ENCODE measurements at regions not wholly inside any gene's neighbourhood (a gene's known extent, or its start where the extent isn't known, plus 50 kb on each side); places are given as distances from the start of the nearest gene placed in this dataset.

GRCh38 chr2:120442923-120443571 is 97.1 kb downstream of the INHBB start:
- DNase-seq = peak; percentile 54
- no peaks in the 10 kb centered on the region for H3K9me3 Mint-ChIP-seq
- peak overlapping the region; percentile 58 for H3K4me3 Mint-ChIP-seq
- H3K36me3 Mint-ChIP-seq = no peaks in the 10 kb centered on the region
- peaks cover 2% of the 10 kb centered on the region for H3K4me1 Mint-ChIP-seq
- H3K27ac Mint-ChIP-seq = no peak overlapping the region
- peaks cover 42% of the 10 kb centered on the region for H3K27me3 Mint-ChIP-seq

- Mint-ChIP-seq H3K27ac (no peak overlapping the region), H3K9me3 (no peaks in the 10 kb centered on the region), H3K4me3 (no peak overlapping the region), H3K36me3 (no peaks in the 10 kb centered on the region), H3K4me1 (peaks cover 2% of the 10 kb centered on the region), H3K27me3 (peaks cover 42% of the 10 kb centered on the region)
- no peak for DNase-seq
Measured at GRCh38 chr2:120443946-120444345, 98.0 kb downstream of the INHBB start.

DNA sequence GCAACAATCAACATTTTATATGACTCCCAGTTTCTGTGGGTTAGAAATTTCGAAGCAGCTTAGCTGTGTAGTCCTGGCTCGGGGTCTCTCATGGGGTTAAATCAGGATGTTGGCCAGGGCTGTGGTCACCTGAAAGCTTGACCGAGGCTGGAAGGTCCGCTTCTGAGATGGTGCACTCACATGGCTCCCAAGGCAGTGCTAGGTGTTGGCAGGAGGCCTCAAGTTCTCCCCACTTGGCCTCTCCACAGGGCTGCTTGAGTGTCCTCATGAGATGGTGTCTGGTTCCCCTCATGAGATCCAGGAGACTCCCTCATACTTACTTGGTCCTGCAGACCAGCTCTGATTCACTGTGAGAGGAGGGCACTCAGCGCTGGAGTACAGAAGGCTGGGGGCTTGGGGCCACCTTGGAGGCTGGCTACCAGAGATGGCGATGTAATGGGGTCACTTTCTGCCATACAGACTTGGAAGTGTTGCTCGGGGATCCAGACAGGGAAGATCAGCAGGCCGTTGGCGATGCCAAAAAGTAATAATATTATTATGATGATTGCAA is 98.8 kb downstream of the INHBB start:
- H3K4me1 Mint-ChIP-seq = peaks cover 2% of the 10 kb centered on the region

GRCh38 chr2:120445449-120446143 is 99.7 kb downstream of the INHBB start:
- Mint-ChIP-seq H3K4me1 (peaks cover 2% of the 10 kb centered on the region), H3K27ac (no peak overlapping the region), H3K36me3 (no peaks in the 10 kb centered on the region), H3K4me3 (no peak overlapping the region), H3K9me3 (no peaks in the 10 kb centered on the region), H3K27me3 (peaks cover 33% of the 10 kb centered on the region)
- DNase-seq = no peak

More for the DNA sequence above, 98.8 kb downstream of the INHBB start:
- H3K27me3 Mint-ChIP-seq = peaks cover 42% of the 10 kb centered on the region
- DNase-seq = no peak
- H3K27ac Mint-ChIP-seq = no peak overlapping the region
- no peaks in the 10 kb centered on the region for H3K9me3 Mint-ChIP-seq
- H3K4me3 Mint-ChIP-seq = no peak overlapping the region
- H3K36me3 Mint-ChIP-seq = no peaks in the 10 kb centered on the region

DNA sequence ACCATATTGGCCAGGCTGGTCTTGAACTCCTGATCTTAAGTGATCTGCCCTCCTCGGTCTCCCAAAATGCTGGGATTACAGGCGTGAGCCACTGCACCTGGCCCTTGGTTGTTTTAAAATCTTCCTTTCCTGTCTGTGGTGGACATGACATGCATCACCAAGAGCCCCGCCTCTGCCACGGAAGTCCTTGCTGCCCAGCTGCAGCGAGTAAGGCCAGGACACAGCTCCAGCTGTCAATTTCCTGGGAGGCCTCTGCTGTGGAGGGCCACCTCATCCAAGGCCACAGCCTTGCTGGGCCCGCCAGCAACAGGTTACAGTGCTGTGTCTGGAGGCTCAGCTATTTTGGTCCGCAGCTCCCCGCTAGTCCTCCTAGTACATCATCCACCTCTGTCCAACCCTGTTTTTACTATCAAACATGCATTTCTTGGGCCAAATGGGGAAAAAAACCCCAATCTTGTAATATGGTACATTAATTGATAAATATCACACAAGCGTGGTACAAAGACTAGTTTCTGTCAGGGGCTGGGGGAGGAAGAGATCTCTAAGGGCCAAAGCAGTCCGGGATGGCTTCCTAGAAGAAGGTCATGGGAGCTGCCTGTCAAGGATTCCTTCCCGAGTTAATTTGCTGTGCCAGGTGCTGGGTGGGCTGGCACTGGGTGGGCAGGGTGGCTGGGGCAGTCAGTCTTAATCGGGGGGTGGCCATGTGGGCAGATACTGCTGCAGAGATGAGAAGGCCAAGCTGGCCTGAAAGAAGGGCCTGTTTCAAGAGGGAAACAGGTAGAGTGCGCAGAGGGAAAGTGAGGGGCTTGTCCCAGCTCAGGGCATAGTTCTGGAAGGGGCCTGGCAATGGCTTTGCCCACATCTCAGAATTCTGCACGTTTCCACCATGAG is 100.5 kb downstream of the INHBB start:
- Mint-ChIP-seq H3K36me3 (no peaks in the 10 kb centered on the region), H3K27me3 (peaks cover 25% of the 10 kb centered on the region), H3K9me3 (no peaks in the 10 kb centered on the region), H3K4me1 (peaks cover 2% of the 10 kb centered on the region), H3K4me3 (no peak overlapping the region), H3K27ac (no peak overlapping the region)
- DNase-seq = no peak

DNA sequence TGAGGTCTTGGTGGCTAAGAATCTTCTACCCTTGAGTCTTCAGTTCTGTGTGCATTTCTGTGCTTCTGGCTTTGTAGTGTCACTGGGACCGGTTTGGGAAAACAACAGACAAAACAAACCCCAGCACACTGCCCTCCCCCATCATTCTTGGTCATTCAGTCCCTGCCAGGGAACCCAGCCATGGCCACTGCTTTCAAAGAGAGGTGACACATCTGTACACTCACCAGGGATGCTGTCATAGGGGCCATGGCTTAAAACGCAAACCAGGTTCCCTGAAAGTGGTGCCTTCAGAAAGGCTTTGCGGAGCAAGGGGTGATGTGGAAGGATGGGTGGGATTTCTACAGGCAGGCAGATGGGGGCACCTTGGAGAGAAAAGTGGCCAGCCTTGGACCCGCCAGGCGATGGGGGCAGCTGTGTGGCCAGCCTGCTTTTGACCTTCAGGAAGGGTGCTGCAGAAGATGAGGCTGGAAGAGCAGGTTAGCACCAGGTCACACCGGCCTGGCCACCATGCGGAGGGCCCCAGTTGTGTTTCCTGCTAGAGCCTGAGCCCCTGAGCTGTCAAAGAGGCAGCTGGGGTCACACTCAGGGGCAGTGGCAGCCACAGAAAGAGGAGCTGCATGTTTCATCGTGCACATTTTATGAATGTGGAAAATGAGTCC is 101.3 kb downstream of the INHBB start:
- DNase-seq = no peak

GRCh38 chr2:120448436-120448835 is 102.5 kb downstream of the INHBB start:
- no peak for DNase-seq
- H3K27ac Mint-ChIP-seq = no peak overlapping the region
- H3K4me3 Mint-ChIP-seq = no peak overlapping the region
- no peaks in the 10 kb centered on the region for H3K4me1 Mint-ChIP-seq
- no peaks in the 10 kb centered on the region for H3K36me3 Mint-ChIP-seq
- no peaks in the 10 kb centered on the region for H3K9me3 Mint-ChIP-seq
- H3K27me3 Mint-ChIP-seq = peaks cover 8% of the 10 kb centered on the region

More for the DNA sequence above, 101.3 kb downstream of the INHBB start:
- H3K36me3 Mint-ChIP-seq = no peaks in the 10 kb centered on the region
- H3K9me3 Mint-ChIP-seq = no peaks in the 10 kb centered on the region
- no peaks in the 10 kb centered on the region for H3K4me1 Mint-ChIP-seq
- H3K27me3 Mint-ChIP-seq = peaks cover 18% of the 10 kb centered on the region
- H3K4me3 Mint-ChIP-seq = no peak overlapping the region
- no peak overlapping the region for H3K27ac Mint-ChIP-seq

DNA sequence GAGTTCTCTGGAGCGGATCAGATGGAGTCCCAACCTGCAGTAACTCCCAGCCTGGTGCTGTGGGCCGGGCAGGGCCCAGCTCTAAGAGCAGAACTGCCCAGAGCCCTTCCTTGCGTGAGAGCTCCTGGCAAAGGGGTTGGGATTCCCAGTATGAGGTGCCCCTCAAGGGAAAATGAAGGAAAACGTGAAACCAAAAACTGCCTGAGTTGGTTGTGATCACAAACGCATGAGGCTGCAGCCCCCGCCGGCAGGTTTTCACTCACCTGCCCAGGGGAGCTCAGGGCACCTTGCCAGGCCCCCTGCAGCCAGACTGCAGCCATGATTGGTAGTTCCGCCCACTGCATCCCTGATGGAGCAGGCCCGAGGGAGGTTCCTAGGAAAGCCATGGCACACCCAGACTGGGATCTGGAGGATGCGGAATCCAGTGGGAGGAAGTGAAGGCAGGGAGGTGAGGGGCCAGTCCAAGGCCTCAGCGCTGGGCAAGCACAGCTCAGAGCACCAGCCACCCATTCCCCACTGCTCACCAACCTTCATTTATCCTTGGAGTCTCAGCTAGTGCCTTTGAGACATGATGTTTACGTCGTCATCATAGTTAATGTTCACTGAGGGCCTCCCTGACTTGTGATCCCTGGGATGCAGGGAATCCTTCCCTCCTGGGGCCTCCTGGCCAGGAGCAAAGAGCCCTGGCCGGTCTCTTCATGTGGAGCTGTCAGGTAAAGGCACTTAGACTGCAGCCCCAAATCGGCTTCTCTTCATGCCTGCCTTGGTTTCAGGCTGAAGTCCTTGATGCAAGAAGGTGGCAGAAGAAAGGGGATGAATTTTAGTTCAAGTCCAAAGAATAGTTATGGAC is 103.2 kb downstream of the INHBB start:
- Mint-ChIP-seq H3K4me3 (no peak overlapping the region), H3K9me3 (no peaks in the 10 kb centered on the region), H3K36me3 (no peaks in the 10 kb centered on the region), H3K4me1 (no peaks in the 10 kb centered on the region), H3K27ac (no peak overlapping the region), H3K27me3 (peaks cover under 1% of the 10 kb centered on the region)
- DNase-seq = no peak

DNA sequence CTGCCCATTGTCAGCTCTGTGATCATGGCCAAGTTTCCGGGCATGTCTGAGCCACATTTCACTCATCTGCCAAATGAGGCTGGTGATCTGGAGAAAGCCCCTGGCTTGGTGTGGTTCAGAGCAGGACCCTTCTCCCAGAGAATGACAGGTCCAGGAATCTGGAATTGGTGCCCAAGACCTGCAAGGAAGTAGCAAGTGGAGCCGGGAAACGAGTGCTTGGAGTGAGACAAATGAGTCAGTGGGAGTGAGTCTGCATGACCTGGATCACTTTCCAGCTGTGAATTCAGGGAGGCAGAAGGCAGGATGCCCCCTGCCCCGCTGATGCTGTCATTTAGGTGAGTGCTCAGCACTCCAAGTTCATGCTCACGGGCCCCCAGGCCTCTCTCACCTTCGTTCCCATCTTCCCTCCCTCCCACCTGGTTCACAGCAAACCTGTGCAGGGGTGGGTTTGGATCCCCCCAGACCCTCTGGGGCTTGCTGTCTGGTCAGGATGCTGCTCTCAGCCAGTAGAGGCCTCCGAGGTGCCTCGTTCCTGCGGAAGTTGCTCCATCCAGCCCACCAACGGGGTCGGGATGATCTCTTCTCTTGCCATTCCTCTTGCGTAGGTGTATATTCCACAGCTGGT is 104.4 kb downstream of the INHBB start:
- Mint-ChIP-seq H3K27me3 (no peaks in the 10 kb centered on the region), H3K4me1 (no peaks in the 10 kb centered on the region), H3K36me3 (no peaks in the 10 kb centered on the region), H3K27ac (no peak overlapping the region), H3K4me3 (no peak overlapping the region), H3K9me3 (no peaks in the 10 kb centered on the region)
- DNase-seq = no peak

DNA sequence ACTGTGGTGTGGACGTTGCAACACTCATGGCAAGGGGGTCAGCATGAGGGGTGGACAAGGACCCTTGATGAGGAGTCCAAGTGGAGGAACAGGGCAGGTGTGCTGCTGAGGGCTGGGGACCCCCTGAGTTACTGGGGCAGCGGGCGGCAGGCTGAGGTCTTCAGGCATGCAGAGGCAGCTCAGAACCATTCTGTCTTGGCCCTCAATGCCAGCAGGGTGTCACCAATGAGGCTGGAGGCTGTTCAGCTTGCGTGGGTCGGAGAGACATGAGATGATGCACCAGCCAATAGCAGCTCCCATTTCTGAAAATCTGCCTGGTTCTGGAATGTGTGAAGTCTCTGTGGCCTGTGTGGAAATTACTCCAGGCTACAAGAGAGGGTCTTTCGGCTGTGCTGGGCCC is 105.4 kb downstream of the INHBB start:
- Mint-ChIP-seq H3K4me1 (no peaks in the 10 kb centered on the region), H3K27me3 (no peaks in the 10 kb centered on the region), H3K27ac (no peak overlapping the region), H3K36me3 (no peaks in the 10 kb centered on the region), H3K4me3 (no peak overlapping the region), H3K9me3 (no peaks in the 10 kb centered on the region)
- DNase-seq = no peak

- Mint-ChIP-seq H3K36me3 (no peaks in the 10 kb centered on the region), H3K4me1 (no peaks in the 10 kb centered on the region), H3K9me3 (peaks cover 5% of the 10 kb centered on the region), H3K4me3 (no peak overlapping the region), H3K27me3 (no peaks in the 10 kb centered on the region), H3K27ac (no peak overlapping the region)
- DNase-seq = no peak
Measured at GRCh38 chr2:120452131-120452530, 106.2 kb downstream of the INHBB start.

DNA sequence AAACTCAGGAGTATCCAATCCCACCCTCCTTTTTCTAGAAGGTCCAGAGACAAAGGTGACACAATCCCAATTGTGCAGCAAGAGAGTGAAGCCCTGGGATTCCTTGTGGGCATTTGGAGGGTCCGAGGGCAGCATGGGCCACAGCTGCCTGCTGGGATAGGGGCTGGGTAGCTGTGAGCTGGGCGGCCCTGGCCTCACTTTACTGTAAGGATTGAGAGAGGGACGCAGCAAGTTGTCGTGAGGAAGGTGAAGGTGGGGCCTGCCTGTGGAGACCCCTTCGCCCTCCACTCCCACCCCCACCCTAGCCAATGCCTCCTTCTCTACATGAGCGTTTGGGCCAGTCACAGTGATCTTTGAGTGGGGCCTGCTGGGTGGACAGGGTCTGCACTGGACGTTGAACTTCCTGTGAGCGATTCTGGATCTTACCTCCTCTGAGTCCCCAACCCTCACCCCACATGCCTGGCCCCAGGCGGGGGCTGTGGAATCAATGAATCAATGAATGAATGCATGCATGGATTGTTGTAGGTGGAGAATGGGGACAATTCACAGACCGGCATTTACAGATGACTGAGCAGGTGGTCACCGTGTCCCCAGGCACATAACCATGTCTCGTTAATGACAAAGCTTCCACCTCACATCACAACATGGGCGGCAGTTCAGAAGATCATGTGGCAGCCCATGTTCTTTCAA is 107.2 kb downstream of the INHBB start:
- peaks cover 11% of the 10 kb centered on the region for H3K9me3 Mint-ChIP-seq
- H3K27me3 Mint-ChIP-seq = no peaks in the 10 kb centered on the region
- H3K4me1 Mint-ChIP-seq = no peaks in the 10 kb centered on the region
- no peak overlapping the region for H3K4me3 Mint-ChIP-seq
- DNase-seq = no peak
- no peak overlapping the region for H3K27ac Mint-ChIP-seq
- H3K36me3 Mint-ChIP-seq = no peaks in the 10 kb centered on the region

DNA sequence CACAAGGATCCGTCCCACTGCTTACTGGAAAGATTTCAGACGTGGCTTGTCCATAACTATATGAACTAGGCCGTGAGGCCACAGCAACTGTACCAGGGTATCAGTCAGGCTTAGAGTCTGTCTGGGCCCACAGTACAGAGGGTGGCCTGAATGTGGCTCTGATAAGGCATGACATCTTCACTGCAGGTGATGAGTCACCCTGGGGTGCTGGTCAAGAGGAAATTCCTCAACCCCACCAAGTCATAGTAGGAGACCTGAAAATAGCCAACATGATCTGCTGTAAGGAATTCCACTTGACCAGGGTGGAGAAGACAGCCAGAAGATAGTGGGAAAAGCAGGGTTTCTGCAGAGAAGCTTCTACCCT is 107.7 kb downstream of the INHBB start:
- Mint-ChIP-seq H3K4me1 (no peaks in the 10 kb centered on the region), H3K36me3 (no peaks in the 10 kb centered on the region)

More for the DNA sequence above, 107.7 kb downstream of the INHBB start:
- Mint-ChIP-seq H3K27me3 (no peaks in the 10 kb centered on the region), H3K9me3 (peaks cover 16% of the 10 kb centered on the region), H3K27ac (no peak overlapping the region), H3K4me3 (no peak overlapping the region)
- no peak for DNase-seq

All from activated naive CD8-positive, alpha-beta T cell treated with anti-CD3 and anti-CD28 coated beads for 36 hours (primary cell).